ENCODE measurements at regions not wholly inside any gene's neighbourhood (a gene's known extent, or its start where the extent isn't known, plus 50 kb on each side); places are given as distances from the start of the nearest gene placed in this dataset.

- Histone ChIP-seq H3K4me1 (ENCODE audit: control insufficient read depth, insufficient read depth, low read length) (peaks cover 4% of the 10 kb centered on the region), H3K4me3 (ENCODE audit: insufficient read depth, low read depth, low read length) (no peak overlapping the region), H3K9me3 (ENCODE audit: control insufficient read depth, low read length) (no peaks in the 10 kb centered on the region), H3K27me3 (ENCODE audit: control insufficient read depth, insufficient read depth, low read length, poor library complexity, severe bottlenecking) (no peaks in the 10 kb centered on the region), H3K36me3 (ENCODE audit: control insufficient read depth, insufficient read depth, low read length) (no peaks in the 10 kb centered on the region), H3K27ac (ENCODE audit: insufficient read depth, low read depth, low read length, poor library complexity, severe bottlenecking) (no peak overlapping the region)
- 96 to 100% methylated on average over 4 of the region's 4 CpGs for WGBS, 2 experiments
Observed at GRCh38 chr19:30711826-30712225, 339.6 kb downstream of the ZNF536 start.

GRCh38 chr19:30711296-30711695 is 339.1 kb downstream of the ZNF536 start:
- no peaks in the 10 kb centered on the region for H3K27me3 ChIP-seq (ENCODE audit: control insufficient read depth, insufficient read depth, low read length, poor library complexity, severe bottlenecking)
- H3K4me1 ChIP-seq (ENCODE audit: control insufficient read depth, insufficient read depth, low read length): peaks cover 4% of the 10 kb centered on the region
- H3K4me3 ChIP-seq (ENCODE audit: insufficient read depth, low read depth, low read length): no peak overlapping the region
- H3K9me3 ChIP-seq (ENCODE audit: control insufficient read depth, low read length): no peaks in the 10 kb centered on the region
- no peak overlapping the region for H3K27ac ChIP-seq (ENCODE audit: insufficient read depth, low read depth, low read length, poor library complexity, severe bottlenecking)
- 70 to 72% methylated on average over 17 of the region's 17 CpGs for whole genome bisulfite sequencing, 2 experiments
- H3K36me3 ChIP-seq (ENCODE audit: control insufficient read depth, insufficient read depth, low read length): no peaks in the 10 kb centered on the region

- peaks cover 4% of the 10 kb centered on the region for H3K4me1 ChIP-seq (ENCODE audit: control insufficient read depth, insufficient read depth, low read length)
Observed at GRCh38 chr19:30710721-30711120, 338.5 kb downstream of the ZNF536 start.

GRCh38 chr19:30708416-30709178 is 336.4 kb downstream of the ZNF536 start:
- H3K9me3 ChIP-seq (ENCODE audit: control insufficient read depth, low read length): no peaks in the 10 kb centered on the region
- peaks cover 4% of the 10 kb centered on the region for H3K4me1 ChIP-seq (ENCODE audit: control insufficient read depth, insufficient read depth, low read length)
- no peaks in the 10 kb centered on the region for H3K27me3 ChIP-seq (ENCODE audit: control insufficient read depth, insufficient read depth, low read length, poor library complexity, severe bottlenecking)
- H3K36me3 ChIP-seq (ENCODE audit: control insufficient read depth, insufficient read depth, low read length): no peaks in the 10 kb centered on the region
- no peak overlapping the region for H3K27ac ChIP-seq (ENCODE audit: insufficient read depth, low read depth, low read length, poor library complexity, severe bottlenecking)
- WGBS, 2 experiments: 93 to 94% methylated on average over 11 of the region's 11 CpGs
- no peak overlapping the region for H3K4me3 ChIP-seq (ENCODE audit: insufficient read depth, low read depth, low read length)

More at GRCh38 chr19:30710721-30711120, 338.5 kb downstream of the ZNF536 start:
- H3K27ac ChIP-seq (ENCODE audit: insufficient read depth, low read depth, low read length, poor library complexity, severe bottlenecking): no peak overlapping the region
- no peaks in the 10 kb centered on the region for H3K27me3 ChIP-seq (ENCODE audit: control insufficient read depth, insufficient read depth, low read length, poor library complexity, severe bottlenecking)
- WGBS, 2 experiments: 92% methylated on average over 11 to 12 of the region's 12 CpGs
- H3K4me3 ChIP-seq (ENCODE audit: insufficient read depth, low read depth, low read length): no peak overlapping the region
- H3K9me3 ChIP-seq (ENCODE audit: control insufficient read depth, low read length): no peaks in the 10 kb centered on the region
- H3K36me3 ChIP-seq (ENCODE audit: control insufficient read depth, insufficient read depth, low read length): no peaks in the 10 kb centered on the region

GRCh38 chr19:30704771-30705330 is 332.7 kb downstream of the ZNF536 start:
- no peaks in the 10 kb centered on the region for H3K4me1 ChIP-seq (ENCODE audit: control insufficient read depth, insufficient read depth, low read length)
- WGBS, 2 experiments: 92% methylated on average over 3 to 4 of the region's 4 CpGs
- H3K27me3 ChIP-seq (ENCODE audit: control insufficient read depth, insufficient read depth, low read length, poor library complexity, severe bottlenecking): no peaks in the 10 kb centered on the region
- no peak overlapping the region for H3K4me3 ChIP-seq (ENCODE audit: insufficient read depth, low read depth, low read length)
- no peaks in the 10 kb centered on the region for H3K9me3 ChIP-seq (ENCODE audit: control insufficient read depth, low read length)
- H3K27ac ChIP-seq (ENCODE audit: insufficient read depth, low read depth, low read length, poor library complexity, severe bottlenecking): no peak overlapping the region
- no peaks in the 10 kb centered on the region for H3K36me3 ChIP-seq (ENCODE audit: control insufficient read depth, insufficient read depth, low read length)

GRCh38 chr19:30703645-30704044 is 331.5 kb downstream of the ZNF536 start:
- no peaks in the 10 kb centered on the region for H3K9me3 ChIP-seq (ENCODE audit: control insufficient read depth, low read length)
- H3K4me1 ChIP-seq (ENCODE audit: control insufficient read depth, insufficient read depth, low read length): no peaks in the 10 kb centered on the region
- H3K27me3 ChIP-seq (ENCODE audit: control insufficient read depth, insufficient read depth, low read length, poor library complexity, severe bottlenecking): no peaks in the 10 kb centered on the region
- WGBS, 2 experiments: 95% methylated on average over 4 of the region's 4 CpGs
- no peaks in the 10 kb centered on the region for H3K36me3 ChIP-seq (ENCODE audit: control insufficient read depth, insufficient read depth, low read length)
- H3K27ac ChIP-seq (ENCODE audit: insufficient read depth, low read depth, low read length, poor library complexity, severe bottlenecking): no peak overlapping the region
- no peak overlapping the region for H3K4me3 ChIP-seq (ENCODE audit: insufficient read depth, low read depth, low read length)

GRCh38 chr19:30701178-30701577 is 329.0 kb downstream of the ZNF536 start:
- WGBS, 2 experiments: 72 to 77% methylated on average over 2 of the region's 2 CpGs
- Histone ChIP-seq H3K27me3 (ENCODE audit: control insufficient read depth, insufficient read depth, low read length, poor library complexity, severe bottlenecking) (no peaks in the 10 kb centered on the region), H3K4me1 (ENCODE audit: control insufficient read depth, insufficient read depth, low read length) (no peaks in the 10 kb centered on the region), H3K36me3 (ENCODE audit: control insufficient read depth, insufficient read depth, low read length) (no peaks in the 10 kb centered on the region), H3K9me3 (ENCODE audit: control insufficient read depth, low read length) (no peaks in the 10 kb centered on the region), H3K27ac (ENCODE audit: insufficient read depth, low read depth, low read length, poor library complexity, severe bottlenecking) (no peak overlapping the region), H3K4me3 (ENCODE audit: insufficient read depth, low read depth, low read length) (no peak overlapping the region)

GRCh38 chr19:30699871-30700280 is 327.7 kb downstream of the ZNF536 start:
- Histone ChIP-seq H3K4me3 (ENCODE audit: insufficient read depth, low read depth, low read length) (no peak overlapping the region), H3K27me3 (ENCODE audit: control insufficient read depth, insufficient read depth, low read length, poor library complexity, severe bottlenecking) (no peaks in the 10 kb centered on the region), H3K36me3 (ENCODE audit: control insufficient read depth, insufficient read depth, low read length) (no peaks in the 10 kb centered on the region), H3K4me1 (ENCODE audit: control insufficient read depth, insufficient read depth, low read length) (no peaks in the 10 kb centered on the region), H3K9me3 (ENCODE audit: control insufficient read depth, low read length) (no peaks in the 10 kb centered on the region), H3K27ac (ENCODE audit: insufficient read depth, low read depth, low read length, poor library complexity, severe bottlenecking) (no peak overlapping the region)
- 89 to 93% methylated on average over 3 of the region's 3 CpGs for WGBS, 2 experiments

GRCh38 chr19:30696514-30696913 is 324.3 kb downstream of the ZNF536 start:
- Histone ChIP-seq H3K4me3 (ENCODE audit: insufficient read depth, low read depth, low read length) (no peak overlapping the region), H3K36me3 (ENCODE audit: control insufficient read depth, insufficient read depth, low read length) (no peaks in the 10 kb centered on the region), H3K27me3 (ENCODE audit: control insufficient read depth, insufficient read depth, low read length, poor library complexity, severe bottlenecking) (no peaks in the 10 kb centered on the region), H3K4me1 (ENCODE audit: control insufficient read depth, insufficient read depth, low read length) (peaks cover 9% of the 10 kb centered on the region), H3K27ac (ENCODE audit: insufficient read depth, low read depth, low read length, poor library complexity, severe bottlenecking) (no peak overlapping the region), H3K9me3 (ENCODE audit: control insufficient read depth, low read length) (no peaks in the 10 kb centered on the region)
- 38 to 43% methylated on average over 6 of the region's 6 CpGs for WGBS, 2 experiments

GRCh38 chr19:30695171-30695875 is 323.1 kb downstream of the ZNF536 start:
- no peaks in the 10 kb centered on the region for H3K9me3 ChIP-seq (ENCODE audit: control insufficient read depth, low read length)
- H3K36me3 ChIP-seq (ENCODE audit: control insufficient read depth, insufficient read depth, low read length): no peaks in the 10 kb centered on the region
- 67 to 69% methylated on average over 8 of the region's 8 CpGs for WGBS, 2 experiments
- H3K27me3 ChIP-seq (ENCODE audit: control insufficient read depth, insufficient read depth, low read length, poor library complexity, severe bottlenecking): no peaks in the 10 kb centered on the region
- H3K4me3 ChIP-seq (ENCODE audit: insufficient read depth, low read depth, low read length): no peak overlapping the region
- no peak overlapping the region for H3K27ac ChIP-seq (ENCODE audit: insufficient read depth, low read depth, low read length, poor library complexity, severe bottlenecking)
- peaks cover 18% of the 10 kb centered on the region for H3K4me1 ChIP-seq (ENCODE audit: control insufficient read depth, insufficient read depth, low read length)
